Osteocyte (in vitro differentiated cells): ENCODE measurements at regions not wholly inside any gene's neighbourhood (a gene's known extent, or its start where the extent isn't known, plus 50 kb on each side); places are given as distances from the start of the nearest gene placed in this dataset.

ENCODE experiments used
- DNase-seq: peaks from one replicate; pipeline ENCODE4 v3.0.0; 2021; ENCODE audit warnings: mixed read lengths; ENCODE audit not compliant: unreplicated experiment; ENCODE audit errors: extremely low spot score
- H3K27ac Mint-ChIP-seq: one replicate; pipeline ENCODE4 v1.8.0; 2021; ENCODE audit warnings: mild to moderate bottlenecking, mixed read lengths; ENCODE audit not compliant: unreplicated experiment
- H3K27me3 Mint-ChIP-seq: one replicate; pipeline ENCODE4 v1.8.0; 2021; ENCODE audit warnings: mixed read lengths; ENCODE audit not compliant: unreplicated experiment
- H3K36me3 Mint-ChIP-seq: one replicate; pipeline ENCODE4 v1.8.0; 2021; ENCODE audit warnings: mixed read lengths; ENCODE audit not compliant: unreplicated experiment
- H3K4me1 Mint-ChIP-seq: one replicate; pipeline ENCODE4 v1.8.0; 2021; ENCODE audit warnings: mixed read lengths; ENCODE audit not compliant: unreplicated experiment
- H3K4me3 Mint-ChIP-seq: one replicate; pipeline ENCODE4 v1.8.0; 2021; ENCODE audit warnings: mild to moderate bottlenecking, moderate library complexity, mixed read lengths; ENCODE audit not compliant: unreplicated experiment
- H3K9me3 Mint-ChIP-seq: one replicate; pipeline ENCODE4 v1.8.0; 2021; ENCODE audit warnings: mixed read lengths; ENCODE audit not compliant: unreplicated experiment
- TF ChIP-seq, protein P1 (sequence below): fragments of 200-600 bp; sonication (generic); IDR thresholded peaks from 2 replicates; pipeline ENCODE4 v1.5.0; 2021; ENCODE audit warnings: antibody characterized with exemption, mild to moderate bottlenecking, moderate library complexity

DNA sequence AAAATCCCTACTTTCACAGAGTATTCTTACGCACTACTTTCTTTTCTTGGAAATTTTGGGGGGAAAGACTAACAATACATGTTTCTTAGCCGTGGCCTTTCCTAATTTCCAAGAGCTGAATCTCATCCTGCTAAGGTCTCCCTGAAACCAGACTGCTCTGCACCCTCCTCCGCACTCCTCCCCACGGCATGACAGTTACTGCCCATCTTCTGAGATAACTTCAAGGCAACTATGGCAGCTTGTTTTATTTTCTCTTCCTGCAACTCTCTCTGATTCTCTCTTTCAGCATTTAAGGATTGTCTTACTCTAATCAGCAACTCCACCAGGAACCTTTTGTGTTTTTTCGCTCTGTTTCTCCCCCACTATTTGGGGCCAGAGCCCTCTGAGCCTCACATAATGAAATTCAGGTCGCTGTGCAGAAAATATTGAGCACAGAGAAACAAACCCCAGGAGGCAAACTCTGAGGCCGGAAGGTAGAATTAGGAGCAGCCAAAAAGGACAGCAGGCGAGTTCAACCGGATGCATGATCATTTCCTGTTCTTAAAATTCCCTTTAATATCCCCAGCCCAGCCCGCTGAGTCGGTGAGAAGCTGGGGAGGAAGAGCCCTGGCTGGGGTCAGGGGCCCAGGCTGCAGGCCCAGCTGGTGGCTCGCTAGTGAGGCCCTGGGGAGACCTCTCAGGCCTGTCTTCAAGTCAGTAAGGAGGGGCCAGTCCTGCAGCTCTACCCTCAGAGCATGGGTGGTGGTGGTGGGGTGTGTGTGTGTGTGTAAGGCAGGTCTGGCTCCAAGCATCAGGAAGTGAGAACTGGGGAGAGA lies 213.6 kb upstream of the S1PR3 start:
- Mint-ChIP-seq H3K27ac (peak overlapping the region; percentile 86), H3K4me1 (peaks cover 57% of the 10 kb centered on the region), H3K4me3 (no peak overlapping the region), H3K9me3 (no peaks in the 10 kb centered on the region), H3K27me3 (no peaks in the 10 kb centered on the region), H3K36me3 (no peaks in the 10 kb centered on the region)
- TF ChIP-seq, protein P1, sequence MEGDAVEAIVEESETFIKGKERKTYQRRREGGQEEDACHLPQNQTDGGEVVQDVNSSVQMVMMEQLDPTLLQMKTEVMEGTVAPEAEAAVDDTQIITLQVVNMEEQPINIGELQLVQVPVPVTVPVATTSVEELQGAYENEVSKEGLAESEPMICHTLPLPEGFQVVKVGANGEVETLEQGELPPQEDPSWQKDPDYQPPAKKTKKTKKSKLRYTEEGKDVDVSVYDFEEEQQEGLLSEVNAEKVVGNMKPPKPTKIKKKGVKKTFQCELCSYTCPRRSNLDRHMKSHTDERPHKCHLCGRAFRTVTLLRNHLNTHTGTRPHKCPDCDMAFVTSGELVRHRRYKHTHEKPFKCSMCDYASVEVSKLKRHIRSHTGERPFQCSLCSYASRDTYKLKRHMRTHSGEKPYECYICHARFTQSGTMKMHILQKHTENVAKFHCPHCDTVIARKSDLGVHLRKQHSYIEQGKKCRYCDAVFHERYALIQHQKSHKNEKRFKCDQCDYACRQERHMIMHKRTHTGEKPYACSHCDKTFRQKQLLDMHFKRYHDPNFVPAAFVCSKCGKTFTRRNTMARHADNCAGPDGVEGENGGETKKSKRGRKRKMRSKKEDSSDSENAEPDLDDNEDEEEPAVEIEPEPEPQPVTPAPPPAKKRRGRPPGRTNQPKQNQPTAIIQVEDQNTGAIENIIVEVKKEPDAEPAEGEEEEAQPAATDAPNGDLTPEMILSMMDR, result no peak
- no peak for DNase-seq

DNA sequence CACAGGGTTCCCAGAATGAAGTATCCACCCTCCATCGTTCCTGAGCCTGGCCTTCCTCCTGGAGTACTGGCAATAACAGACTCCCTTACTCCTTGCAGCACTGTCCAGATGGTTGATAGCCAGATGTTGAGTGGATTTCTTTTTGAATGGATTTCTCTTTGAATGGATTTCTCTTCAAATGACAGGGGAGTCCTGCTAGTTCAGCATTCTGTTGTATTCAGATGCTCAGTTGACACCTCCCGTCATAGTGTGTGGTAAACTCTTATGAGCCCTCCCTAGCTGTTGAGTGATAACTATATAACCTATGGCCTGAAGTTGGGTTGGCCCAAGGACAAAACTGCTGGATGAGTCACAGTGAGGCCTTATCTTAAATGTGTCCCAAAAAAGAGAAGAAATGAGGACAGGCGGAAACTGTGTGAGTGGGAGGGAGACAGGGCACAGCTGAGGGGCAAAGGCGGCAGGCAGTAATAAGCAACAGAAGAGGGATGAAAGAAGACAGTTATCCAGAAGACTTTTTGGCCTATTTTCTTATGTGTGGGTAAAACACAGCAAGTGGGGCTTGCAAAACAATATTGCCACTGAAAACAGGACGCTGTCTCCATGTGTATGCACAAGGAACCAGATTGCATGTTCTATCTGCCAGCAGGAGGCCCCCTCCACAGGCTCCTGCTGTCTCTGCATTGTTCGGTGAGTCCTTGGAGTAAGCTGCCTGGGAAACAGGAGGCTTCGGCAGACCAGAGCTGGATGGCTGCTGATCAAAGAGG lies 209.5 kb upstream of the S1PR3 start:
- no peaks in the 10 kb centered on the region for H3K9me3 Mint-ChIP-seq
- peaks cover 2% of the 10 kb centered on the region for H3K27me3 Mint-ChIP-seq
- peaks cover 25% of the 10 kb centered on the region for H3K4me1 Mint-ChIP-seq
- H3K4me3 Mint-ChIP-seq, result no peak overlapping the region
- DNase-seq, result no peak
- TF ChIP-seq, protein P1, result peak; percentile 44
- no peak overlapping the region for H3K27ac Mint-ChIP-seq
- no peaks in the 10 kb centered on the region for H3K36me3 Mint-ChIP-seq

DNA sequence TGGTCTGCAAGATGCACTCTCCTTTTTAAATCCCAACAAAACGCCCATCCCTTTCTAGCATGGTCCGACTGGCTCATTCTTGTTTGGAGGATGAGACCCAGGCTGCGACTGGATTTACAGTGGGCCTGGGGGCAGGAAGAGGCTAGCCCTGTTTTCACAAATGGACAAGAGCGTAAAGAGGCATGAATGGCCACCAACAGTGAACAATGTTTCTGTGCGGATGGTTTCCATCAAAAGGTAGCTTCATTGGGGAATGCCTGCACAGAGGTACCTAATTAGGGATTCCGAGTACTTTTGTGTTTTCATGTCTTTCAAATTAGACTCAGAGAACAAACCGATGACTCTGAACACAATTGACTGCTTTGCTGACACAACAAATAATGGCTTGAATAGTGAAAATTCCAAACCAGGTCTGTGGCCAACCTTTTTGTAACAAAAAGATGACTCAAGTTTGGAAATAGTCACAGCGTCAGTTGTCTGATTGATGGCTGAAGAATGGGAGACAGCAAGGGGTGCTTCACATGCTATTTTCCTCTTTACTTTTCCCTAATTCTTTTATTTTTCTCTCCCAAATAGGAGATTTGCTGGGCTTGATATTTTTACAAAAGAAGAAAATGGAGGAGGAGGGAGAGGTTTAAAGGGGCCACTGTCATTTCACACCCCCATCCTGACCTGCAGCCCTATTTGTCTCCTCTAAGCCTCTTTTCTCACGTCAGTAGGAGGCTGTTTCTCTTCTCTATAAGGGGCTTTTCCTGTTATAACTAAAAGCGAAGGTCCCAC lies 208.1 kb upstream of the S1PR3 start:
- no peak overlapping the region for H3K4me3 Mint-ChIP-seq
- TF ChIP-seq, protein P1, result no peak
- no peak overlapping the region for H3K27ac Mint-ChIP-seq
- peaks cover 2% of the 10 kb centered on the region for H3K27me3 Mint-ChIP-seq
- H3K9me3 Mint-ChIP-seq, result no peaks in the 10 kb centered on the region
- no peaks in the 10 kb centered on the region for H3K36me3 Mint-ChIP-seq
- DNase-seq, result no peak
- peaks cover 12% of the 10 kb centered on the region for H3K4me1 Mint-ChIP-seq

DNA sequence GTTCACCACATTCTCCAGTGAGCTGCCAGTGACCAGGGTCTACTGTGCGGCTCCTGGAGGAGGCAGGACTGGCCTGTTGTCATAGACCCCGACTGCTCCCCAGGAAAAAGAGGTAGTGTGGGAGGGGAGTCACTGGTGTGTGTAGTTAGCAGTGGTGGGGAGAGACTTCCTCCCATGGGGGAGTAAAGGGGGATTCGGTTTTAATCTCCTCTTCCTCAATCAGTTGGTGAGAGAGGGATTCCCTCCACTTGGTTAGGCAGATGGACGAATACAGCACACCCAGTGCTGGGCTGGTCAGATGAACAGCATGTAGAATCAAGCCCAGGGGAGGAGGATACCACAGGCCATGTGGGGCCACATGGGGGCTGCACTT lies 207.6 kb upstream of the S1PR3 start:
- H3K4me1 Mint-ChIP-seq, result peaks cover 8% of the 10 kb centered on the region
- H3K27ac Mint-ChIP-seq, result no peak overlapping the region
- TF ChIP-seq, protein P1, result no peak
- no peak overlapping the region for H3K4me3 Mint-ChIP-seq
- DNase-seq, result no peak
- H3K36me3 Mint-ChIP-seq, result no peaks in the 10 kb centered on the region
- peaks cover 2% of the 10 kb centered on the region for H3K27me3 Mint-ChIP-seq
- no peaks in the 10 kb centered on the region for H3K9me3 Mint-ChIP-seq

DNA sequence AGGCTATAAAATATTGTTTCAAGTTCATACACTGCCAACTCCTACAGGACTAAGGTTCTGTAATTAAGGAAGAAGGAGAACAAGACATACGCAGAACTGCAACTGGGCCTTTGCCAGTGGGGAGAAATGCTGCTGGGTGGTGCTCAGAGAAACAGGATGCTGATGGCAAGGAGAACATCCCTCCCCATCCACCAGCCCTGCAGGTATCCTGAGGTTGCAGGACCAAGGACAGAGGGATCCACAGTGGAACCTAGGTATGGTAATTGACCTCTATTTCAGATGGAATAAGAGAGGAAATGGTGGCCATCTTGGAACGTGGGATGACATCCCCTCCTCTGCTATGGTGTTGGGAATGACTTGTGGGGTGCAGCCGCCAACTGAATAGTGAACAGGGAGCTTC lies 206.3 kb upstream of the S1PR3 start:
- Mint-ChIP-seq H3K4me1 (peaks cover 8% of the 10 kb centered on the region), H3K27me3 (peaks cover 2% of the 10 kb centered on the region)

More for the DNA sequence above, 206.3 kb upstream of the S1PR3 start:
- H3K36me3 Mint-ChIP-seq, result no peaks in the 10 kb centered on the region
- H3K4me3 Mint-ChIP-seq, result no peak overlapping the region
- no peaks in the 10 kb centered on the region for H3K9me3 Mint-ChIP-seq
- DNase-seq, result no peak
- TF ChIP-seq, protein P1, result no peak
- H3K27ac Mint-ChIP-seq, result no peak overlapping the region
